Naive thymus-derived CD4-positive, alpha-beta T cell (primary cell): ENCODE measurements at regions not wholly inside any gene's neighbourhood (a gene's known extent, or its start where the extent isn't known, plus 50 kb on each side); places are given as distances from the start of the nearest gene placed in this dataset.

Source experiments
- ATAC-seq: fragments of 150-1000 bp; cut with Tn5 transposase; 2 replicates; pipeline ENCODE4 v1.10.0; 2021; ENCODE audit warnings: mild to moderate bottlenecking, moderate library complexity
- CTCF ChIA-PET: fragments of 350-600 bp; sonication (Branson Sonifier 250); formaldehyde crosslinking; loops from one replicate; lab custom pipeline; 2021; ENCODE audit warnings: antibody characterized with exemption; lab: Charles Lee
- POLR2A ChIA-PET: fragments of 350-600 bp; sonication (Branson Sonifier 250); formaldehyde crosslinking; loops from one replicate; lab custom pipeline; 2021; ENCODE audit warnings: antibody characterized with exemption, inconsistent platforms; lab: Charles Lee
- DNase-seq, 9 donors: peaks; one replicate each; pipeline versions ENCODE4 v3.0.0 to v3.0.0-alpha.2; 2020 to 2022; ENCODE audit warnings: mixed read lengths in 1 of 9
- H3K27ac ChIP-seq: one replicate; pipeline ENCODE4 v1.7.0; 2013; ENCODE audit warnings: mild to moderate bottlenecking, low read depth, low read length, moderate library complexity
- H3K27me3 ChIP-seq, 2 donors: one replicate each; pipeline ENCODE4 v1.7.0; 2013; ENCODE audit warnings: low read length in 2 of 2, mild to moderate bottlenecking in 2 of 2, moderate library complexity in 2 of 2; ENCODE audit not compliant: control insufficient read depth in 2 of 2, insufficient read depth in 2 of 2
- H3K36me3 ChIP-seq, 3 experiments: 1 replicate in 2 of 3; 2 replicates in 1 of 3; pipeline ENCODE4 v1.7.0; 2013; ENCODE audit warnings: low read length in 3 of 3, mild to moderate bottlenecking in 3 of 3, moderate library complexity in 1 of 3; ENCODE audit not compliant: insufficient read depth in 3 of 3, control insufficient read depth in 2 of 3
- H3K4me1 ChIP-seq, 2 donors: one replicate each; pipeline ENCODE4 v1.7.0; 2013; ENCODE audit warnings: low read length in 2 of 2, mild to moderate bottlenecking in 2 of 2, moderate library complexity in 1 of 2; ENCODE audit not compliant: control insufficient read depth in 2 of 2, insufficient read depth in 2 of 2
- H3K4me3 ChIP-seq: 2 replicates; pipeline ENCODE4 v1.7.0; 2013; ENCODE audit warnings: mild to moderate bottlenecking, low read length
- H3K9me3 ChIP-seq, 3 experiments: 1 replicate in 2 of 3; 2 replicates in 1 of 3; pipeline ENCODE4 v1.7.0; 2013; ENCODE audit warnings: low read length in 3 of 3; ENCODE audit not compliant: control insufficient read depth in 2 of 3
- H3K27ac Mint-ChIP-seq, 9 donors: one replicate each; pipeline ENCODE4 v1.8.0; 2020 to 2022; ENCODE audit warnings: mixed read lengths in 9 of 9, mild to moderate bottlenecking in 8 of 9, moderate library complexity in 5 of 9, inconsistent platforms in 2 of 9
- H3K27me3 Mint-ChIP-seq, 5 donors: one replicate each; pipeline ENCODE4 v1.8.0; 2021 to 2022; ENCODE audit warnings: mixed read lengths in 5 of 5, mild to moderate bottlenecking in 1 of 5
- H3K36me3 Mint-ChIP-seq, 5 donors: one replicate each; pipeline ENCODE4 v1.8.0; 2020 to 2022; ENCODE audit warnings: mixed read lengths in 5 of 5, mild to moderate bottlenecking in 3 of 5, inconsistent platforms in 1 of 5
- H3K4me1 Mint-ChIP-seq, 7 donors: one replicate each; pipeline ENCODE4 v1.8.0; 2020 to 2022; ENCODE audit warnings: mixed read lengths in 7 of 7, mild to moderate bottlenecking in 3 of 7, inconsistent platforms in 1 of 7
- H3K4me3 Mint-ChIP-seq, 10 donors: one replicate each; pipeline ENCODE4 v1.8.0; 2020 to 2022; ENCODE audit warnings: mild to moderate bottlenecking in 10 of 10, mixed read lengths in 10 of 10, moderate library complexity in 6 of 10, inconsistent platforms in 2 of 10
- H3K9me3 Mint-ChIP-seq, 11 donors: one replicate each; pipeline ENCODE4 v1.8.0; 2020 to 2022; ENCODE audit warnings: mixed read lengths in 11 of 11, mild to moderate bottlenecking in 4 of 11, inconsistent platforms in 1 of 11, moderate library complexity in 1 of 11
- intact Hi-C, 2 donors: fragments of 100-400 bp; cut with micrococcal nuclease; formaldehyde crosslinking; loops; one replicate each; pipeline ENCODE4 v1.15.1; 2023

DNA sequence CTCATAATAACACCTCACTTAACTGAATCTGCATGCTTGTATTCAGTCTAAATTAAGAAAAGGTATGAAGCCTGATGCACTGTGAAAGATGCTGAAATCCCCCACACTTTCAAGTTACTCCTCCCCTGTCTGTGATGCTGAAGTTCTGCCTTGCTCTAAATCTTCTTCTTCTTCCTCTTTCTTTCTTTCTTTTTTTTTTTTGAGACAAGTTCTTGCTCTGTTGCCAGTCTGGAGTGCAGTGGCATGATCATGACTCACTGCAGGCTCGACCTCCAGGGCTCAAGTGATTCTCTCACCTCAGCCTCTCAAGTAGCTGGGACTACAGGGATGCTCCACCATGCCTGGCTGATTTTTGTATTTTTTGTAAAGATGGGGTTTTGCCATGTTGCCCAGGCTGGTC is 231.0 kb upstream of the B3GALT2 start:
- peak overlapping the region; percentile 45 for H3K4me3 ChIP-seq
- ATAC-seq, result peak; percentile 43
- H3K27ac ChIP-seq, result no peak overlapping the region
- peaks cover 3 to 36% (median 5%) of the 10 kb centered on the region in 5 donors for H3K36me3 Mint-ChIP-seq
- peaks cover 15 to 63% (median 53%) of the 10 kb centered on the region in 7 donors for H3K4me1 Mint-ChIP-seq
- ChIA-PET POLR2A (interaction anchor here (0.6 to 1.5 kb wide), 4 partner anchors 60 to 905 kb away, joined by 3 to 4 read pairs (median 3); no protein-coding TSS in a partner anchor), CTCF (interaction anchor here (0.6 to 0.7 kb wide), 2 partner anchors 191 to 644 kb away, joined by 4 read pairs; no protein-coding TSS in a partner anchor)
- H3K36me3 ChIP-seq, result no peaks in the 10 kb centered on the region
- H3K9me3 ChIP-seq, result no peaks in the 10 kb centered on the region
- peaks cover 23 to 26% of the 10 kb centered on the region in 2 donors for H3K4me1 ChIP-seq
- H3K27me3 ChIP-seq, result no peaks in the 10 kb centered on the region
- intact Hi-C loops, result loop anchor here (1.0 to 10.0 kb wide), 6 partner anchors 8 to 635 kb away; partner anchors contain the start of genes RGS2 (in 1 of the 2), RO60 (in 1 of the 2) and UCHL5 (in 1 of the 2)
- H3K9me3 Mint-ChIP-seq, result peaks cover 0 to 21% (median 0%) of the 10 kb centered on the region in 11 donors
- no peaks in the 10 kb centered on the region for H3K27me3 Mint-ChIP-seq
- DNase-seq, result peak in 1 of 9 donors; percentile 13
- peak overlapping the region; percentile 7 to 93 (median 84) for H3K4me3 Mint-ChIP-seq
- H3K27ac Mint-ChIP-seq, result peak overlapping the region; percentile 54 to 94 (median 90)

DNA sequence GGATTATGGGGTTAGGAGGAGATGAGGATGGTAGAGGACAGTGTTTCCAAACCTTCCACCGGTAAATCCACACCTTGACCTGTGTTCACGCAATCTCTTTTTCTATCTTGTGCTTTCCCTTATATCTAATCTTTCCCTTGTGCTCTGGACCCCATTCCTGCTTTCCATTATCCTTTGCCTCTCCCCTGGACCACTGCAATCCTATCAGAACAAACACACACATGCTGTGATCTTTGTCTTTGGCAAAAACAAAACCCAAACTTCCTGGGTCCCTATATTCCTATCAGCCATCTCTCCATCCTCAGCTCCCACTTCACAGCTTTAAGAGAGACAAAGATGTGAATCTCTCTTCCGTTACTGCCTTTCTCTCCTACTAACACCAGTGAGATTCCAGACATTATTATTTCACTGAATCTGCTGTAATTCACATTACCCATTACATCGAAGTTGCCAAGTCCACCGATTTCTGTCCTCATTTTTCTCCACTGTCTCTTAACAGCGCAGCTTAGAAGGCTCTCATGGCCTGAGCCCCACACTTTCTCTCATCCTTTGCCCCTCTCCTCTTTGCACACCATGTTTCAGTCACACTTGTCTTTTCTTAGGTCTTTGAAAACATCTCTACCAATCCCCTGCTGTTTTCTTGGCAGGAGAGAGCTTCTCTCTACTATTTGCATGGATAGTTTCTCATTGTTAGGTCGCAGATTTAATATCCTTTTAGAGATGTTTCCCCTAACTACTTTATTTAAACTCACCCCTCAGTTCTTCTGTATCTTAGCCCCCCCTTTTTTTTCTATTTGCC is 230.0 kb upstream of the B3GALT2 start:
- intact Hi-C loops, result loop anchor here (1.0 to 10.0 kb wide), 6 partner anchors 7 to 636 kb away; partner anchors contain the start of genes RGS2 (in 1 of the 2), RO60 (in 1 of the 2) and UCHL5 (in 1 of the 2)

DNA sequence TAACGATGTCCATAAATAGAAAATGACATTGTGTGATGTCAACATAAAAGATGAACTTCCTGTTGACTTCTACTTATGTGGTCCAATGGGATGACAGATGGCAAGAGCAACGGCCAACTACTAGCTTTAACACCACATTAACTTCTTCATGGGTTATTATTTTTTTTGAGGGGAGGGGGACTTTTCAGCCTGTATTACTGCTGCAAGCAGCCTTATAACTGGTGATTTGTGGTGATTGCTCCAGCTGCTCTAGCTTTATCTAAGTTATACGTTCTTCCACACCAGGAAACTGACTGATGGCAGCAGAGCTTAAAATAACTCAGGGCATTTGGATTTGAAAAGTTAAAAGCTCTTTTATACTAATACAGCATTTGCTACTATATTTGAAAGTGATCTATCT is 228.8 kb upstream of the B3GALT2 start:
- Histone ChIP-seq H3K4me1 (peaks cover 33% of the 10 kb centered on the region in 2 donors), H3K4me3 (no peak overlapping the region), H3K9me3 (no peaks in the 10 kb centered on the region), H3K27ac (no peak overlapping the region), H3K27me3 (no peaks in the 10 kb centered on the region), H3K36me3 (no peaks in the 10 kb centered on the region)
- H3K36me3 Mint-ChIP-seq, result peaks cover 3 to 38% (median 5%) of the 10 kb centered on the region in 5 donors
- H3K9me3 Mint-ChIP-seq, result peaks cover 0 to 21% (median 0%) of the 10 kb centered on the region in 11 donors
- peak overlapping the region in 1 of 10 donors; percentile 64 for H3K4me3 Mint-ChIP-seq
- H3K27me3 Mint-ChIP-seq, result no peaks in the 10 kb centered on the region
- DNase-seq (no peak), ATAC-seq (no peak)
- POLR2A ChIA-PET, result interaction anchor here (0.6 to 1.7 kb wide), 5 partner anchors 10 to 644 kb away, joined by 3 to 6 read pairs (median 3); no protein-coding TSS in a partner anchor
- intact Hi-C loops, result loop anchor here (5.0 to 10.0 kb wide), 4 partner anchors 172 to 637 kb away; partner anchors contain the start of genes RGS2 (in 1 of the 2), RO60 (in 1 of the 2) and UCHL5 (in 1 of the 2)
- peaks cover 19 to 76% (median 65%) of the 10 kb centered on the region in 7 donors for H3K4me1 Mint-ChIP-seq
- CTCF ChIA-PET, result no interaction called here
- H3K27ac Mint-ChIP-seq, result peak overlapping the region in 3 of 9 donors; percentile 1 to 69 (median 8)

More for the DNA sequence above, 230.0 kb upstream of the B3GALT2 start:
- peaks cover 0 to 21% (median 0%) of the 10 kb centered on the region in 11 donors for H3K9me3 Mint-ChIP-seq
- Histone ChIP-seq H3K27me3 (no peaks in the 10 kb centered on the region), H3K9me3 (no peaks in the 10 kb centered on the region), H3K36me3 (no peaks in the 10 kb centered on the region), H3K27ac (no peak overlapping the region), H3K4me1 (peaks cover 31 to 33% of the 10 kb centered on the region in 2 donors), H3K4me3 (no peak overlapping the region)
- H3K27ac Mint-ChIP-seq, result peak overlapping the region in 8 of 9 donors; percentile 1 to 91 (median 7)
- DNase-seq (no peak), ATAC-seq (no peak)
- H3K4me1 Mint-ChIP-seq, result peaks cover 19 to 72% (median 63%) of the 10 kb centered on the region in 7 donors
- no peak overlapping the region for H3K4me3 Mint-ChIP-seq
- POLR2A ChIA-PET, result interaction anchor here (1.5 kb wide), 1 partner anchor 61 kb away, joined by 4 read pairs; no protein-coding TSS in a partner anchor
- CTCF ChIA-PET, result no interaction called here
- peaks cover 3 to 38% (median 5%) of the 10 kb centered on the region in 5 donors for H3K36me3 Mint-ChIP-seq
- H3K27me3 Mint-ChIP-seq, result no peaks in the 10 kb centered on the region

DNA sequence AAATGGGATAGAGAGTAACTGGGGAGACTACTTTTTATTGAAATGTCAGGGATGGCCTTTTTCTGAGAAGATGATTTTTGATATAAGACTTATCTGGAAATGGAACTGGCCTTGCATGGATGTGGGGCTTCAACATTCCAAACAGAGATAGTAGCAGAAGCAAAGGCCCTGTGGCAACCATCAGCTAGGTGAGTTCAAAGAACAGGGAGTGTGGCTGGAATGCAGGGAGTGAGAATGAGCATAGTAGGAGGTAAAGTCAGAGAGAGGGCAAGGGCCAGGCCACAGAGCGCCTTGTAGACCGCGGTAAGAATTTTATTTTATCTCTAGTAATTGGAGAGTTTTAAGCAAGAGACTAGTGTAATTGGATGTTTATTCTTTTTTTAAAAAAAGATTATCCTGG is 227.0 kb upstream of the B3GALT2 start:
- ChIA-PET CTCF (interaction anchor here (0.7 kb wide), 1 partner anchor 31 kb away, joined by 3 read pairs; no protein-coding TSS in a partner anchor), POLR2A (no interaction called here)
- DNase-seq (no peak), ATAC-seq (no peak)
- intact Hi-C loops, result loop anchor here in 1 of 2 donors (5.0 to 10.0 kb wide), 4 partner anchors 359 to 739 kb away; partner anchors contain the start of genes RGS2, RO60 and UCHL5
- H3K27me3 ChIP-seq, result no peaks in the 10 kb centered on the region
- peaks cover 18 to 65% (median 53%) of the 10 kb centered on the region in 7 donors for H3K4me1 Mint-ChIP-seq
- H3K36me3 ChIP-seq, result no peaks in the 10 kb centered on the region
- peak overlapping the region in 4 of 9 donors; percentile 20 to 84 (median 80) for H3K27ac Mint-ChIP-seq
- peaks cover 0 to 23% (median 0%) of the 10 kb centered on the region in 11 donors for H3K9me3 Mint-ChIP-seq
- H3K27me3 Mint-ChIP-seq, result no peaks in the 10 kb centered on the region
- peak overlapping the region in 2 of 10 donors; percentile 45 to 78 for H3K4me3 Mint-ChIP-seq
- peaks cover 3 to 48% (median 5%) of the 10 kb centered on the region in 5 donors for H3K36me3 Mint-ChIP-seq
- H3K27ac ChIP-seq, result no peak overlapping the region
- peaks cover 25 to 27% of the 10 kb centered on the region in 2 donors for H3K4me1 ChIP-seq
- H3K4me3 ChIP-seq, result no peak overlapping the region
- no peaks in the 10 kb centered on the region for H3K9me3 ChIP-seq

DNA sequence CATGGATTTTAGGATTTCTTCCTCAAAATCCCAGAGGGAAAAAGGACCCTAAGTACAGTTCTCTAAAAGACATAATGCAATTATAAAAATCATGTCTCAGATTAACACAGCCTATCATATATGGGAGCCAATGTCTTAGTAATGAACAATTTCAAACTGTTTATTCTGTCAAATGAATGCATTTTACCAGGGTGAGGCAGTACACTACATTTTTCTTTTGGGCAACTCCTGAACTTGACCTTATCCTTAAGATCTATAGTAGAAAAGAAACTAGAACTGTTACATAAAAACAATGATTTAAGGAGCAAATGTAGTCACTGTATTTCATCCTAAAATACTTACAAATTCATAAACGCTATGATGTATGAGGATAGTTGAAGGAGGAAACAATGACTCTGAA is 226.3 kb upstream of the B3GALT2 start:
- peak overlapping the region in 4 of 10 donors; percentile 39 to 78 (median 68) for H3K4me3 Mint-ChIP-seq
- peak in 1 of 9 donors; percentile 12 for DNase-seq

DNA sequence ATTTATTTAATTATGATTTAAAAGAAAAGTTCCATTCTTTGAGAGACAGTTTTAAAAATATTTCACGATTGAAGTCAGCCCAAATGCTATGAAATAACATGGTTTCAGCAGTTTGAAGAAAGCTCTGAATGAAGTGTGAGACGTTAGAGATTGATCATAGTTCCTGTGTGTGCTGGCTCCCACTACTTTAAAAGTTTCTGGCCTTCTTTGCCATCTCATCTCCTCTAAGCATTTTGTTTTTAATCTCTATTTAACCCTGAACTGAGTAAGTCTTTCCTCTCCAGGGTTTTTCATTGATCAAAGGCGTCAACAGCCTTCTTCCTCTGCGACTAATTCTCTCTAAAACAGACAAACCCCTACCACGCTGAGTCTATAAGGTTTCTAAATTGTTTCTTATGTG is 225.3 kb upstream of the B3GALT2 start:
- peak overlapping the region in 9 of 10 donors; percentile 26 to 78 (median 65) for H3K4me3 Mint-ChIP-seq
- peak overlapping the region; percentile 47 to 90 (median 85) for H3K27ac Mint-ChIP-seq
- intact Hi-C loops, result loop anchor here (1.0 to 10.0 kb wide), 6 partner anchors 9 to 741 kb away; partner anchors contain the start of genes RGS2 (in 1 of the 2), RO60 (in 1 of the 2) and UCHL5 (in 1 of the 2)
- peaks cover 3 to 57% (median 5%) of the 10 kb centered on the region in 5 donors for H3K36me3 Mint-ChIP-seq
- Histone ChIP-seq H3K27ac (peak overlapping the region; percentile 15), H3K9me3 (no peaks in the 10 kb centered on the region), H3K4me1 (peaks cover 14 to 22% of the 10 kb centered on the region in 2 donors), H3K4me3 (peak overlapping the region; percentile 18), H3K27me3 (no peaks in the 10 kb centered on the region), H3K36me3 (no peaks in the 10 kb centered on the region)
- peaks cover 0 to 28% (median 0%) of the 10 kb centered on the region in 11 donors for H3K9me3 Mint-ChIP-seq
- ATAC-seq, result peak; percentile 45
- H3K4me1 Mint-ChIP-seq, result peaks cover 16 to 56% (median 45%) of the 10 kb centered on the region in 7 donors
- ChIA-PET CTCF (no interaction called here), POLR2A (interaction anchor here (0.6 to 1.0 kb wide), 2 partner anchors 67 to 435 kb away, joined by 3 read pairs; no protein-coding TSS in a partner anchor)
- DNase-seq, result peak in 5 of 9 donors; percentile 19 to 28 (median 21)
- H3K27me3 Mint-ChIP-seq, result no peaks in the 10 kb centered on the region

More for the DNA sequence above, 226.3 kb upstream of the B3GALT2 start:
- peaks cover 14 to 59% (median 48%) of the 10 kb centered on the region in 7 donors for H3K4me1 Mint-ChIP-seq
- POLR2A ChIA-PET, result no interaction called here
- Histone ChIP-seq H3K27me3 (no peaks in the 10 kb centered on the region), H3K4me3 (no peak overlapping the region), H3K36me3 (no peaks in the 10 kb centered on the region), H3K27ac (no peak overlapping the region), H3K4me1 (peaks cover 21 to 23% of the 10 kb centered on the region in 2 donors), H3K9me3 (no peaks in the 10 kb centered on the region)
- CTCF ChIA-PET, result no interaction called here
- H3K36me3 Mint-ChIP-seq, result peaks cover 3 to 50% (median 5%) of the 10 kb centered on the region in 5 donors
- intact Hi-C loops, result loop anchor here (1.0 to 10.0 kb wide), 6 partner anchors 8 to 740 kb away; partner anchors contain the start of genes RGS2 (in 1 of the 2), RO60 (in 1 of the 2) and UCHL5 (in 1 of the 2)
- peaks cover 0 to 24% (median 0%) of the 10 kb centered on the region in 11 donors for H3K9me3 Mint-ChIP-seq
- no peak for ATAC-seq
- peak overlapping the region in 4 of 9 donors; percentile 83 to 90 (median 84) for H3K27ac Mint-ChIP-seq
- H3K27me3 Mint-ChIP-seq, result no peaks in the 10 kb centered on the region
